ENCODE measurements at regions not wholly inside any gene's neighbourhood (a gene's known extent, or its start where the extent isn't known, plus 50 kb on each side); places are given as distances from the start of the nearest gene placed in this dataset.

GRCh38 chr2:180596453-180596852 is 384.0 kb upstream of the UBE2E3 start:
- TF ChIP-seq CTCF (IDR thresholded peaks at IDR 0.05) (no peak), EP300 (IDR thresholded peaks at IDR 0.05; ENCODE audit: borderline replicate concordance in 1 of 2, low read depth in 1 of 2, low read length in 1 of 2) (no peak)

All from SK-N-SH (cell line).